WTC11 (cell line): ENCODE measurements at regions not wholly inside any gene's neighbourhood (a gene's known extent, or its start where the extent isn't known, plus 50 kb on each side); places are given as distances from the start of the nearest gene placed in this dataset.

Experiments
- ETV6 ChIP-seq: sonication (generic); formaldehyde crosslinking; IDR thresholded peaks from 2 replicates; pipeline ENCODE4 v1.8.1; 2022; ENCODE audit warnings: mild to moderate bottlenecking, missing genetic modification reagents
- MYBL2 ChIP-seq: sonication (generic); formaldehyde crosslinking; IDR thresholded peaks from 2 replicates; pipeline ENCODE4 v1.8.1; 2023; ENCODE audit warnings: mild to moderate bottlenecking, moderate library complexity, missing genetic modification reagents
- NR2C2 ChIP-seq: sonication (generic); formaldehyde crosslinking; IDR thresholded peaks from 2 replicates; pipeline ENCODE4 v1.8.0; 2022; ENCODE audit warnings: mild to moderate bottlenecking, missing genetic modification reagents
- TF ChIP-seq, protein P1 (sequence below): fragments of 200-600 bp; IDR thresholded peaks from 2 replicates; pipeline ENCODE4 v1.8.0; 2022; ENCODE audit warnings: antibody characterized with exemption

DNA sequence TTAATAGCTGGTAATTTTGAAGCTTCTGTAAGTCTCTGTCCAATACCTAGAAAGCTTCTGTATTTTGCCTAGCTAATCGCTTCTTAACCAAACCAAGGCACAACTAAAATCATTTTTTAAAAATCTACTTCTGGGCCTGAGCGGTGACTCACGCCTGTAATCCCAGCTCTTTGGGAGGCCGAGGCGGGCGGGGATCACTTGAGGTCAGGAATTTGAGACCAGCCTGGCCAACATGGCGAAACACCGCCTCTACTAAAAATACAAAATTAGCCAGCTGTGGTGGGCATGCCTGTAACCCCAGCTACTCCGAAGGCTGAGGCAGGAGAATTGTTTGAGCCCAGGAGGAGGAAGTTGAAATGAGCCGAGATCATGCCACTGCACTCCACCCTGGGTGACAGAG, 148.6 kb upstream of the FIGN start:
- TF ChIP-seq NR2C2 (no peak), MYBL2 (CRISPR knock-in tag) (no peak), ETV6 (no peak)
- TF ChIP-seq, protein P1, sequence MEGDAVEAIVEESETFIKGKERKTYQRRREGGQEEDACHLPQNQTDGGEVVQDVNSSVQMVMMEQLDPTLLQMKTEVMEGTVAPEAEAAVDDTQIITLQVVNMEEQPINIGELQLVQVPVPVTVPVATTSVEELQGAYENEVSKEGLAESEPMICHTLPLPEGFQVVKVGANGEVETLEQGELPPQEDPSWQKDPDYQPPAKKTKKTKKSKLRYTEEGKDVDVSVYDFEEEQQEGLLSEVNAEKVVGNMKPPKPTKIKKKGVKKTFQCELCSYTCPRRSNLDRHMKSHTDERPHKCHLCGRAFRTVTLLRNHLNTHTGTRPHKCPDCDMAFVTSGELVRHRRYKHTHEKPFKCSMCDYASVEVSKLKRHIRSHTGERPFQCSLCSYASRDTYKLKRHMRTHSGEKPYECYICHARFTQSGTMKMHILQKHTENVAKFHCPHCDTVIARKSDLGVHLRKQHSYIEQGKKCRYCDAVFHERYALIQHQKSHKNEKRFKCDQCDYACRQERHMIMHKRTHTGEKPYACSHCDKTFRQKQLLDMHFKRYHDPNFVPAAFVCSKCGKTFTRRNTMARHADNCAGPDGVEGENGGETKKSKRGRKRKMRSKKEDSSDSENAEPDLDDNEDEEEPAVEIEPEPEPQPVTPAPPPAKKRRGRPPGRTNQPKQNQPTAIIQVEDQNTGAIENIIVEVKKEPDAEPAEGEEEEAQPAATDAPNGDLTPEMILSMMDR, result no peak
